Liver (tissue), 8 donors: ENCODE measurements at regions not wholly inside any gene's neighbourhood (a gene's known extent, or its start where the extent isn't known, plus 50 kb on each side); places are given as distances from the start of the nearest gene placed in this dataset.

Experiments
- DNase-seq: peaks from one replicate; pipeline ENCODE4 v3.0.0-alpha.2; 2017; ENCODE audit warnings: low spot score
- H3K27ac ChIP-seq, 2 donors: one replicate each; pipeline ENCODE4 v1.7.0; 2013; ENCODE audit warnings: inconsistent platforms in 2 of 2, low read length in 2 of 2, control low read depth in 1 of 2, low read depth in 1 of 2, mild to moderate bottlenecking in 1 of 2
- H3K27me3 ChIP-seq, 4 donors: one replicate each; pipeline versions ENCODE4 v1.6.1 to v1.7.0; 2013; ENCODE audit warnings: low read length in 3 of 4, inconsistent platforms in 1 of 4, mild to moderate bottlenecking in 1 of 4, moderate library complexity in 1 of 4; ENCODE audit not compliant: control insufficient read depth in 4 of 4, insufficient read depth in 4 of 4
- H3K36me3 ChIP-seq, 4 donors: one replicate each; pipeline versions ENCODE4 v1.6.1 to v1.7.0; 2013; ENCODE audit warnings: low read length in 3 of 4, mild to moderate bottlenecking in 3 of 4, low read depth in 1 of 4, moderate library complexity in 1 of 4; ENCODE audit not compliant: control insufficient read depth in 4 of 4, insufficient read depth in 3 of 4
- H3K4me1 ChIP-seq, 4 donors: one replicate each; pipeline versions ENCODE4 v1.6.1 to v1.7.0; 2013; ENCODE audit warnings: low read length in 3 of 4, mild to moderate bottlenecking in 3 of 4, moderate library complexity in 1 of 4; ENCODE audit not compliant: control insufficient read depth in 4 of 4, insufficient read depth in 4 of 4
- H3K4me3 ChIP-seq, 3 donors: one replicate each; pipeline versions ENCODE4 v1.6.1 to v1.7.0; 2013; ENCODE audit warnings: low read length in 3 of 3, control low read depth in 1 of 3, low read depth in 1 of 3, mild to moderate bottlenecking in 1 of 3
- H3K9ac ChIP-seq, 2 donors: one replicate each; pipeline ENCODE4 v1.7.0; 2013; ENCODE audit warnings: low read length in 2 of 2, mild to moderate bottlenecking in 2 of 2, moderate library complexity in 2 of 2, control low read depth in 1 of 2, low read depth in 1 of 2
- H3K9me3 ChIP-seq, 4 donors: one replicate each; pipeline versions ENCODE4 v1.6.1 to v1.7.0; 2013; ENCODE audit warnings: low read length in 3 of 4; ENCODE audit not compliant: control insufficient read depth in 4 of 4
- ATF3 ChIP-seq: IDR thresholded peaks from 2 replicates; pipeline ENCODE4 v1.6.1; 2016; ENCODE audit warnings: antibody characterized with exemption
- EGR1 ChIP-seq, 2 donors: IDR thresholded peaks; 2 replicates each; pipeline ENCODE4 v1.6.1; 2016 to 2018; ENCODE audit warnings: antibody characterized with exemption in 2 of 2, low read depth in 2 of 2
- FOXA1 ChIP-seq: IDR thresholded peaks from 2 replicates; pipeline ENCODE4 v1.6.1; 2016; ENCODE audit warnings: antibody characterized with exemption
- FOXA2 ChIP-seq: IDR thresholded peaks from 2 replicates; pipeline ENCODE4 v1.6.1; 2016; ENCODE audit warnings: antibody characterized with exemption
- GABPA ChIP-seq, 2 donors: IDR thresholded peaks in 1 of 2; conservative IDR thresholded peaks in 1 of 2; 2 replicates each; pipeline ENCODE4 v1.6.1; 2016; ENCODE audit warnings: antibody characterized with exemption in 2 of 2, mild to moderate bottlenecking in 1 of 2, moderate library complexity in 1 of 2
- HNF4A ChIP-seq, 2 donors: conservative IDR thresholded peaks; 2 replicates each; pipeline ENCODE4 v1.6.1; 2016; ENCODE audit warnings: antibody characterized with exemption in 2 of 2, mild to moderate bottlenecking in 2 of 2
- HNF4G ChIP-seq: IDR thresholded peaks from 2 replicates; pipeline ENCODE4 v1.6.1; 2016; ENCODE audit warnings: antibody characterized with exemption
- JUND ChIP-seq, 2 donors: IDR thresholded peaks; 2 replicates each; pipeline ENCODE4 v1.6.1; 2016; ENCODE audit warnings: antibody characterized with exemption in 2 of 2
- MAX ChIP-seq: IDR thresholded peaks from 2 replicates; pipeline ENCODE4 v1.6.1; 2016; ENCODE audit warnings: antibody characterized with exemption
- NR2F2 ChIP-seq: IDR thresholded peaks from 2 replicates; pipeline ENCODE4 v1.6.1; 2016; ENCODE audit warnings: antibody characterized with exemption
- RXRA ChIP-seq, 2 donors: IDR thresholded peaks; 2 replicates each; pipeline ENCODE4 v1.6.1; 2017 to 2018; ENCODE audit warnings: antibody characterized with exemption in 2 of 2, mild to moderate bottlenecking in 1 of 2
- SP1 ChIP-seq: IDR thresholded peaks from 2 replicates; pipeline ENCODE4 v1.6.1; 2018; ENCODE audit warnings: antibody characterized with exemption, mild to moderate bottlenecking
- TAF1 ChIP-seq: conservative IDR thresholded peaks from 2 replicates; pipeline ENCODE4 v1.6.1; 2016; ENCODE audit warnings: antibody characterized with exemption, mild to moderate bottlenecking
- YY1 ChIP-seq: IDR thresholded peaks from 2 replicates; pipeline ENCODE4 v1.6.1; 2016; ENCODE audit warnings: antibody characterized with exemption, mild to moderate bottlenecking
- ZBTB33 ChIP-seq: IDR thresholded peaks from 2 replicates; pipeline ENCODE4 v1.6.1; 2016; ENCODE audit warnings: antibody characterized with exemption
- whole genome bisulfite sequencing: extraction: QIAGEN DNeasy Blood & Tissue Kit; methylation state at CpG from one replicate; pipeline ENCODE4 v1.1.7; 2013; 5-methylcytosine and 5-hydroxymethylcytosine counted together
- TF ChIP-seq, protein P1 (sequence below): fragments of 150-350 bp; IDR thresholded peaks from 2 replicates; pipeline ENCODE4 v1.5.1; 2017; ENCODE audit warnings: improper control_type of control experiment, low read depth, low read length; ENCODE audit not compliant: missing input control
- TF ChIP-seq, protein P2 (sequence below): IDR thresholded peaks from 2 replicates; pipeline ENCODE4 v1.6.1; 2016; ENCODE audit warnings: antibody characterized with exemption, mild to moderate bottlenecking
- donor health status: healthy.
- donor health status: healthy.
- donor health status: healthy.
- donor health status: healthy.
- donor health status: healthy.

GRCh38 chr2:111634995-111635538 is 248.9 kb downstream of the ANAPC1 start:
- no peak for DNase-seq
- Histone ChIP-seq H3K9ac (no peak overlapping the region), H3K36me3 (no peaks in the 10 kb centered on the region), H3K4me3 (no peak overlapping the region), H3K4me1 (no peaks in the 10 kb centered on the region), H3K9me3 (peaks cover 0 to 3% (median 0%) of the 10 kb centered on the region in 4 donors), H3K27ac (no peak overlapping the region), H3K27me3 (no peaks in the 10 kb centered on the region)
- TF ChIP-seq ATF3 (no peak), ZBTB33 (no peak), HNF4A (conservative IDR thresholded peaks at IDR 0.05) (no peak), SP1 (no peak), TAF1 (no peak), EGR1 (IDR thresholded peaks at IDR 0.05; ENCODE audit: low read depth in 2 of 2) (no peak), NR2F2 (no peak), FOXA2 (no peak), GABPA (IDR thresholded peaks at IDR 0.05 in 1 of 2, conservative IDR thresholded peaks at IDR 0.05 in 1 of 2) (no peak), JUND (IDR thresholded peaks at IDR 0.05) (no peak), HNF4G (no peak), FOXA1 (no peak), MAX (no peak), YY1 (no peak), RXRA (IDR thresholded peaks at IDR 0.05) (no peak)
- WGBS = 91% methylated on average over 4 of the region's 4 CpGs

DNA sequence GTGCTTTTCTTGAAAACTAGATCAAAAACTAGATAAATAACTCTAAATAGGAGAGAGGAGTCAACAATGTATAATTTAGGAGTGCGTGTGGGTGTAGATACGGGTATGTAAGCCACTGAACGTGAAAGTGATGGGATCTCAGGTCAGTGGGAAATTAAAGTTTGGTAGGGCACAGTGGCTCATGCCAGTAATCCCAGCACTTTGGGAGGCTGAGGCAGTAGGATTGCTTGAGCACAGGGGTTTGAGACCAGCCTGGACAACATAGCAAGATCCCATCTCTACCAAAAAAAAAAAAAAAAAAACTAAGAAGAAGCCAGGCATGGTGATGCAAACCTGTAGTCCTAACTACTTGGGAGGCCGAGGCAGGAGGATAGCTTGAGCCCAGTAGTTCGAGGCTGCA is 247.1 kb downstream of the ANAPC1 start:
- no peaks in the 10 kb centered on the region for H3K4me1 ChIP-seq
- no peak overlapping the region for H3K27ac ChIP-seq
- no peaks in the 10 kb centered on the region for H3K27me3 ChIP-seq
- H3K4me3 ChIP-seq = no peak overlapping the region
- 94% methylated on average over 5 of the region's 5 CpGs for WGBS
- TF ChIP-seq, protein P1, sequence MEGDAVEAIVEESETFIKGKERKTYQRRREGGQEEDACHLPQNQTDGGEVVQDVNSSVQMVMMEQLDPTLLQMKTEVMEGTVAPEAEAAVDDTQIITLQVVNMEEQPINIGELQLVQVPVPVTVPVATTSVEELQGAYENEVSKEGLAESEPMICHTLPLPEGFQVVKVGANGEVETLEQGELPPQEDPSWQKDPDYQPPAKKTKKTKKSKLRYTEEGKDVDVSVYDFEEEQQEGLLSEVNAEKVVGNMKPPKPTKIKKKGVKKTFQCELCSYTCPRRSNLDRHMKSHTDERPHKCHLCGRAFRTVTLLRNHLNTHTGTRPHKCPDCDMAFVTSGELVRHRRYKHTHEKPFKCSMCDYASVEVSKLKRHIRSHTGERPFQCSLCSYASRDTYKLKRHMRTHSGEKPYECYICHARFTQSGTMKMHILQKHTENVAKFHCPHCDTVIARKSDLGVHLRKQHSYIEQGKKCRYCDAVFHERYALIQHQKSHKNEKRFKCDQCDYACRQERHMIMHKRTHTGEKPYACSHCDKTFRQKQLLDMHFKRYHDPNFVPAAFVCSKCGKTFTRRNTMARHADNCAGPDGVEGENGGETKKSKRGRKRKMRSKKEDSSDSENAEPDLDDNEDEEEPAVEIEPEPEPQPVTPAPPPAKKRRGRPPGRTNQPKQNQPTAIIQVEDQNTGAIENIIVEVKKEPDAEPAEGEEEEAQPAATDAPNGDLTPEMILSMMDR = no peak
- TF ChIP-seq HNF4A (conservative IDR thresholded peaks at IDR 0.05) = no peak
- TF ChIP-seq, protein P2, sequence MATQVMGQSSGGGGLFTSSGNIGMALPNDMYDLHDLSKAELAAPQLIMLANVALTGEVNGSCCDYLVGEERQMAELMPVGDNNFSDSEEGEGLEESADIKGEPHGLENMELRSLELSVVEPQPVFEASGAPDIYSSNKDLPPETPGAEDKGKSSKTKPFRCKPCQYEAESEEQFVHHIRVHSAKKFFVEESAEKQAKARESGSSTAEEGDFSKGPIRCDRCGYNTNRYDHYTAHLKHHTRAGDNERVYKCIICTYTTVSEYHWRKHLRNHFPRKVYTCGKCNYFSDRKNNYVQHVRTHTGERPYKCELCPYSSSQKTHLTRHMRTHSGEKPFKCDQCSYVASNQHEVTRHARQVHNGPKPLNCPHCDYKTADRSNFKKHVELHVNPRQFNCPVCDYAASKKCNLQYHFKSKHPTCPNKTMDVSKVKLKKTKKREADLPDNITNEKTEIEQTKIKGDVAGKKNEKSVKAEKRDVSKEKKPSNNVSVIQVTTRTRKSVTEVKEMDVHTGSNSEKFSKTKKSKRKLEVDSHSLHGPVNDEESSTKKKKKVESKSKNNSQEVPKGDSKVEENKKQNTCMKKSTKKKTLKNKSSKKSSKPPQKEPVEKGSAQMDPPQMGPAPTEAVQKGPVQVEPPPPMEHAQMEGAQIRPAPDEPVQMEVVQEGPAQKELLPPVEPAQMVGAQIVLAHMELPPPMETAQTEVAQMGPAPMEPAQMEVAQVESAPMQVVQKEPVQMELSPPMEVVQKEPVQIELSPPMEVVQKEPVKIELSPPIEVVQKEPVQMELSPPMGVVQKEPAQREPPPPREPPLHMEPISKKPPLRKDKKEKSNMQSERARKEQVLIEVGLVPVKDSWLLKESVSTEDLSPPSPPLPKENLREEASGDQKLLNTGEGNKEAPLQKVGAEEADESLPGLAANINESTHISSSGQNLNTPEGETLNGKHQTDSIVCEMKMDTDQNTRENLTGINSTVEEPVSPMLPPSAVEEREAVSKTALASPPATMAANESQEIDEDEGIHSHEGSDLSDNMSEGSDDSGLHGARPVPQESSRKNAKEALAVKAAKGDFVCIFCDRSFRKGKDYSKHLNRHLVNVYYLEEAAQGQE = no peak
- H3K36me3 ChIP-seq = no peaks in the 10 kb centered on the region
- peaks cover 0 to 3% (median 0%) of the 10 kb centered on the region in 4 donors for H3K9me3 ChIP-seq
- no peak for DNase-seq
- no peak overlapping the region for H3K9ac ChIP-seq
